ENCODE measurements at regions not wholly inside any gene's neighbourhood (a gene's known extent, or its start where the extent isn't known, plus 50 kb on each side); places are given as distances from the start of the nearest gene placed in this dataset.

DNA sequence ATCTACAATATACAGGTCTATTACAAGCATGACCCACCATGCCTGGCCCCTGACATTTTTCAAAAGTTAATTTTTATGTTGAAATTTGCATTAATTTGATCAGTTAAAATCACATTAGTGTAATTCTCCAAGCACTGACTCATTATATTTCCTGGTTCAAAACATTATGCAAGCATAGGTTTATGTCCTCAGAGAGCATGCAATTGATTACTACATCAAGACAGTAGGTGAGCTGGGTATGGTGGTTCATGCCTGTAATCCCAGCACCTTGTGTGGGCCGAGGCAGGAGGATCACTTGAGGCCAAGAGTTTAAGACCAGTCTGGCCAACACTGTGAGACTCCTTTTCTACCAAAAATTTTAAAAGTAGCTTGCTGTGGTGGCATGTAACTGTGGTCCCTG is 248.8 kb upstream of the KLHL1 start:
- Histone ChIP-seq H3K4me2 (ENCODE audit: insufficient read depth, low read length) (no peak overlapping the region), H2AFZ (ENCODE audit: low read depth, low read length) (no peak overlapping the region), H3K9me3 (replicated peaks; ENCODE audit: control insufficient read depth, insufficient read depth, low read length) (no peaks in the 10 kb centered on the region), H3K36me3 (ENCODE audit: control insufficient read depth in 2 of 2, extremely low read depth in 1 of 2, insufficient read depth in 2 of 2, low read length in 2 of 2) (no peaks in the 10 kb centered on the region), H3K79me2 (ENCODE audit: control insufficient read depth, insufficient read depth, low read length) (no peaks in the 10 kb centered on the region), H3K27me3 (ENCODE audit: control insufficient read depth in 2 of 2, insufficient read depth in 2 of 2, low read length in 2 of 2) (no peaks in the 10 kb centered on the region), H3K4me1 (ENCODE audit: control insufficient read depth, extremely low read depth, insufficient read depth, low read length) (no peaks in the 10 kb centered on the region), H3K9ac (replicated peaks; ENCODE audit: extremely low read depth, insufficient read depth, low read length) (no peak overlapping the region), H3K4me3 (replicated peaks in 1 of 3; ENCODE audit: insufficient read depth in 1 of 3, low read depth in 1 of 3, low read length in 3 of 3) (no peak overlapping the region), H4K20me1 (replicated peaks; ENCODE audit: control insufficient read depth, extremely low read depth, insufficient read depth, low read length) (no peaks in the 10 kb centered on the region), H3K9me1 (replicated peaks; ENCODE audit: control insufficient read depth, extremely low read depth, insufficient read depth, low read length) (no peaks in the 10 kb centered on the region), H3K27ac (ENCODE audit: insufficient read depth, low read depth, low read length) (no peak overlapping the region)
- FAIRE-seq = no peak
- no TSS peak for BruUV-seq (replicated peaks)
- dilution Hi-C loops (cut with MboI; ENCODE audit: extremely low pct_ligation_motif_present, low sequenced_read_pairs) = no loop called here
- DNase-seq (ENCODE audit: low read depth, low spot score) = no peak
- POLR2A ChIA-PET = no interaction called here
- TF ChIP-seq POLR2AphosphoS5 (IDR thresholded peaks at IDR 0.05; ENCODE audit: insufficient read depth, low read depth, low read length) = no peak
- no peak for TF ChIP-seq FOS (IDR thresholded peaks at IDR 0.05; ENCODE audit: borderline replicate concordance, insufficient read depth, low read length)
- TF ChIP-seq JUN (IDR thresholded peaks at IDR 0.05; ENCODE audit: borderline replicate concordance, insufficient read depth, insufficient read length, low read depth) = no peak
- TF ChIP-seq MYC (IDR thresholded peaks at IDR 0.05; ENCODE audit: low read depth, low read length) = no peak
- TF ChIP-seq GATA2 (IDR thresholded peaks at IDR 0.05; ENCODE audit: insufficient read depth, insufficient read length, low read depth, low read length) = no peak
- TF ChIP-seq, protein P1, sequence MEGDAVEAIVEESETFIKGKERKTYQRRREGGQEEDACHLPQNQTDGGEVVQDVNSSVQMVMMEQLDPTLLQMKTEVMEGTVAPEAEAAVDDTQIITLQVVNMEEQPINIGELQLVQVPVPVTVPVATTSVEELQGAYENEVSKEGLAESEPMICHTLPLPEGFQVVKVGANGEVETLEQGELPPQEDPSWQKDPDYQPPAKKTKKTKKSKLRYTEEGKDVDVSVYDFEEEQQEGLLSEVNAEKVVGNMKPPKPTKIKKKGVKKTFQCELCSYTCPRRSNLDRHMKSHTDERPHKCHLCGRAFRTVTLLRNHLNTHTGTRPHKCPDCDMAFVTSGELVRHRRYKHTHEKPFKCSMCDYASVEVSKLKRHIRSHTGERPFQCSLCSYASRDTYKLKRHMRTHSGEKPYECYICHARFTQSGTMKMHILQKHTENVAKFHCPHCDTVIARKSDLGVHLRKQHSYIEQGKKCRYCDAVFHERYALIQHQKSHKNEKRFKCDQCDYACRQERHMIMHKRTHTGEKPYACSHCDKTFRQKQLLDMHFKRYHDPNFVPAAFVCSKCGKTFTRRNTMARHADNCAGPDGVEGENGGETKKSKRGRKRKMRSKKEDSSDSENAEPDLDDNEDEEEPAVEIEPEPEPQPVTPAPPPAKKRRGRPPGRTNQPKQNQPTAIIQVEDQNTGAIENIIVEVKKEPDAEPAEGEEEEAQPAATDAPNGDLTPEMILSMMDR (IDR thresholded peaks at IDR 0.05; ENCODE audit: extremely low read depth in 1 of 2, insufficient read depth in 1 of 2, low read depth in 1 of 2, low read length in 2 of 2) = no peak
- TF ChIP-seq, protein P2, sequence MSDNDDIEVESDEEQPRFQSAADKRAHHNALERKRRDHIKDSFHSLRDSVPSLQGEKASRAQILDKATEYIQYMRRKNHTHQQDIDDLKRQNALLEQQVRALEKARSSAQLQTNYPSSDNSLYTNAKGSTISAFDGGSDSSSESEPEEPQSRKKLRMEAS (IDR thresholded peaks at IDR 0.05; ENCODE audit: insufficient read depth, insufficient read length) = no peak
- TF ChIP-seq EZH2 (IDR thresholded peaks at IDR 0.05; ENCODE audit: borderline replicate concordance, low read depth, low read length, severe bottlenecking) = no peak
- TF ChIP-seq POLR2A (IDR thresholded peaks at IDR 0.05; ENCODE audit: low read depth, low read length) = no peak
- intact Hi-C loops (cut with micrococcal nuclease) = no loop called here
- CTCF ChIA-PET = no interaction called here
